Neural cell (in vitro differentiated cells): ENCODE measurements at regions not wholly inside any gene's neighbourhood (a gene's known extent, or its start where the extent isn't known, plus 50 kb on each side); places are given as distances from the start of the nearest gene placed in this dataset.
"Not testable (repeated sequence)": the region's sequence is repeated elsewhere in the genome, so short reads cannot be mapped to it uniquely, and the experiment has no call there.

ENCODE experiments used
- H2AFZ ChIP-seq: fragments of 200-600, 300-800 bp; sonication (generic), shearing (Covaris generic); 2 replicates; pipeline ENCODE4 v1.6.0; 2014; ENCODE audit warnings: low read depth, mild to moderate bottlenecking, antibody characterized with exemption, low read length, moderate library complexity
- H3F3A ChIP-seq: fragments of 200-600 bp; shearing (Covaris generic); 2 replicates; pipeline ENCODE4 v1.6.1; 2016; ENCODE audit warnings: mild to moderate bottlenecking, moderate library complexity, mixed read lengths, antibody characterized with exemption, low read length; ENCODE audit not compliant: insufficient read depth, poor library complexity, severe bottlenecking
- H3K27ac ChIP-seq: fragments of 200-600, 300-800 bp; sonication (generic), shearing (Covaris generic); 2 replicates; pipeline ENCODE4 v1.5.1; 2014; ENCODE audit warnings: mild to moderate bottlenecking, low read length, moderate library complexity
- H3K27me3 ChIP-seq: fragments of 300-800, 200-600 bp; sonication (generic), shearing (Covaris generic); 2 replicates; pipeline ENCODE4 v1.6.0; 2014; ENCODE audit warnings: mild to moderate bottlenecking, low read depth, low read length, moderate library complexity; ENCODE audit not compliant: insufficient read depth
- H3K36me3 ChIP-seq: fragments of 300-800, 200-600 bp; sonication (generic), shearing (Covaris generic); 2 replicates; pipeline ENCODE4 v1.5.1; 2014; ENCODE audit warnings: mild to moderate bottlenecking, antibody characterized with exemption, low read length, moderate library complexity; ENCODE audit not compliant: insufficient read depth
- H3K4me2 ChIP-seq: fragments of 300-800, 200-600 bp; sonication (generic), shearing (Covaris generic); 2 replicates; pipeline ENCODE4 v1.6.0; 2014; ENCODE audit warnings: mild to moderate bottlenecking, low read length
- H3K4me3 ChIP-seq: fragments of 300-800, 200-600 bp; sonication (generic), shearing (Covaris generic); 2 replicates; pipeline ENCODE4 v1.5.1; 2014; ENCODE audit warnings: mild to moderate bottlenecking, low read length, moderate library complexity
- H3K79me2 ChIP-seq: fragments of 200-600 bp; shearing (Covaris generic); replicated peaks from 2 replicates; pipeline ENCODE4 v1.6.0; 2014; ENCODE audit warnings: mild to moderate bottlenecking, low read length, moderate library complexity; ENCODE audit not compliant: insufficient read depth
- H3K9ac ChIP-seq: fragments of 300-800, 200-600 bp; sonication (generic), shearing (Covaris generic); 2 replicates; pipeline ENCODE4 v1.6.1; 2016; ENCODE audit warnings: mild to moderate bottlenecking, low read length, mixed read lengths
- H3K9me2 ChIP-seq: fragments of 200-600 bp; shearing (Covaris generic); 2 replicates; pipeline ENCODE4 v1.6.1; 2016; ENCODE audit warnings: mild to moderate bottlenecking, low read length, mixed read lengths; ENCODE audit not compliant: insufficient read depth
- H3K9me3 ChIP-seq: fragments of 200-600, 300-800 bp; sonication (generic), shearing (Covaris generic); 2 replicates; pipeline ENCODE4 v1.6.1; 2016; ENCODE audit warnings: mild to moderate bottlenecking, mixed run types, low read length, moderate library complexity, mixed read lengths
- H4K20me1 ChIP-seq: fragments of 200-600 bp; shearing (Covaris generic); 2 replicates; pipeline ENCODE4 v1.6.1; 2016; ENCODE audit warnings: mild to moderate bottlenecking, mixed run types; ENCODE audit not compliant: insufficient read depth
- CTCF ChIP-seq: fragments of 450-650 bp; IDR thresholded peaks from 2 replicates; pipeline ENCODE4 v1.5.1; 2014; ENCODE audit warnings: antibody characterized with exemption, mild to moderate bottlenecking, moderate library complexity; ENCODE audit not compliant: poor library complexity, severe bottlenecking
- EP300 ChIP-seq: fragments of 450-650 bp; conservative IDR thresholded peaks from 2 replicates; pipeline ENCODE4 v1.6.1; 2014; ENCODE audit warnings: antibody characterized with exemption, mild to moderate bottlenecking, moderate library complexity; ENCODE audit not compliant: poor library complexity, severe bottlenecking
- EZH2 ChIP-seq: fragments of 200-600, 300-800 bp; shearing (Covaris generic), sonication (generic); IDR thresholded peaks from 2 replicates; pipeline ENCODE4 v1.6.1; 2014; ENCODE audit warnings: antibody characterized with exemption, low read length, borderline replicate concordance, mild to moderate bottlenecking; ENCODE audit not compliant: insufficient read depth, poor library complexity, severe bottlenecking
- MXI1 ChIP-seq: fragments of 450-650 bp; conservative IDR thresholded peaks from 2 replicates; pipeline ENCODE4 v1.6.1; 2014; ENCODE audit warnings: antibody characterized with exemption, mild to moderate bottlenecking; ENCODE audit not compliant: poor library complexity, severe bottlenecking
- POLR2AphosphoS5 ChIP-seq: IDR thresholded peaks from 2 replicates; pipeline ENCODE4 v1.6.1; 2012
- RAD21 ChIP-seq: fragments of 450-650 bp; conservative IDR thresholded peaks from 2 replicates; pipeline ENCODE4 v1.6.1; 2014; ENCODE audit warnings: antibody characterized with exemption, mild to moderate bottlenecking, moderate library complexity
- SMC3 ChIP-seq: fragments of 450-650 bp; conservative IDR thresholded peaks from 2 replicates; pipeline ENCODE4 v1.6.1; 2014; ENCODE audit warnings: antibody characterized with exemption, mild to moderate bottlenecking, moderate library complexity; ENCODE audit not compliant: poor library complexity
- TAF1 ChIP-seq: IDR thresholded peaks from 2 replicates; pipeline ENCODE4 v1.6.1; 2012; ENCODE audit warnings: low read depth
- TF ChIP-seq, protein P1 (sequence below): IDR thresholded peaks from 2 replicates; pipeline ENCODE4 v1.6.1; 2012; ENCODE audit warnings: borderline replicate concordance

- TF ChIP-seq EZH2 (no peak), TAF1 (no peak), MXI1 (no peak), EP300 (no peak), SMC3 (no peak), RAD21 (no peak), POLR2AphosphoS5 (no peak), CTCF (no peak)
- TF ChIP-seq, protein P1, sequence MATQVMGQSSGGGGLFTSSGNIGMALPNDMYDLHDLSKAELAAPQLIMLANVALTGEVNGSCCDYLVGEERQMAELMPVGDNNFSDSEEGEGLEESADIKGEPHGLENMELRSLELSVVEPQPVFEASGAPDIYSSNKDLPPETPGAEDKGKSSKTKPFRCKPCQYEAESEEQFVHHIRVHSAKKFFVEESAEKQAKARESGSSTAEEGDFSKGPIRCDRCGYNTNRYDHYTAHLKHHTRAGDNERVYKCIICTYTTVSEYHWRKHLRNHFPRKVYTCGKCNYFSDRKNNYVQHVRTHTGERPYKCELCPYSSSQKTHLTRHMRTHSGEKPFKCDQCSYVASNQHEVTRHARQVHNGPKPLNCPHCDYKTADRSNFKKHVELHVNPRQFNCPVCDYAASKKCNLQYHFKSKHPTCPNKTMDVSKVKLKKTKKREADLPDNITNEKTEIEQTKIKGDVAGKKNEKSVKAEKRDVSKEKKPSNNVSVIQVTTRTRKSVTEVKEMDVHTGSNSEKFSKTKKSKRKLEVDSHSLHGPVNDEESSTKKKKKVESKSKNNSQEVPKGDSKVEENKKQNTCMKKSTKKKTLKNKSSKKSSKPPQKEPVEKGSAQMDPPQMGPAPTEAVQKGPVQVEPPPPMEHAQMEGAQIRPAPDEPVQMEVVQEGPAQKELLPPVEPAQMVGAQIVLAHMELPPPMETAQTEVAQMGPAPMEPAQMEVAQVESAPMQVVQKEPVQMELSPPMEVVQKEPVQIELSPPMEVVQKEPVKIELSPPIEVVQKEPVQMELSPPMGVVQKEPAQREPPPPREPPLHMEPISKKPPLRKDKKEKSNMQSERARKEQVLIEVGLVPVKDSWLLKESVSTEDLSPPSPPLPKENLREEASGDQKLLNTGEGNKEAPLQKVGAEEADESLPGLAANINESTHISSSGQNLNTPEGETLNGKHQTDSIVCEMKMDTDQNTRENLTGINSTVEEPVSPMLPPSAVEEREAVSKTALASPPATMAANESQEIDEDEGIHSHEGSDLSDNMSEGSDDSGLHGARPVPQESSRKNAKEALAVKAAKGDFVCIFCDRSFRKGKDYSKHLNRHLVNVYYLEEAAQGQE = no peak
- H3K9ac ChIP-seq = no peak overlapping the region
- H3K79me2 ChIP-seq = no peaks in the 10 kb centered on the region
- H4K20me1 ChIP-seq = no peaks in the 10 kb centered on the region
- no peaks in the 10 kb centered on the region for H3K9me2 ChIP-seq
- H3K27me3 ChIP-seq = no peaks in the 10 kb centered on the region
- no peaks in the 10 kb centered on the region for H3K9me3 ChIP-seq
- H3K36me3 ChIP-seq = no peaks in the 10 kb centered on the region
- H3F3A ChIP-seq = no peaks in the 10 kb centered on the region
- H2AFZ ChIP-seq = no peak overlapping the region
- H3K27ac ChIP-seq = no peak overlapping the region
- no peak overlapping the region for H3K4me3 ChIP-seq
- no peak overlapping the region for H3K4me2 ChIP-seq
These were observed 407.9 kb upstream of the TENM3 start for GRCh38 chr4:181835348-181835747.

GRCh38 chr4:181838253-181838652 lies 404.9 kb upstream of the TENM3 start:
- no peaks in the 10 kb centered on the region for H3K27me3 ChIP-seq
- no peak overlapping the region for H2AFZ ChIP-seq
- H3K4me3 ChIP-seq = no peak overlapping the region
- no peak overlapping the region for H3K9ac ChIP-seq
- no peak overlapping the region for H3K4me2 ChIP-seq
- TF ChIP-seq CTCF = no peak
- TF ChIP-seq RAD21 = no peak
- no peak for TF ChIP-seq EZH2
- no peak for TF ChIP-seq POLR2AphosphoS5
- TF ChIP-seq SMC3 = no peak
- TF ChIP-seq MXI1 = no peak
- TF ChIP-seq, protein P1 = no peak
- TF ChIP-seq EP300 = no peak
- TF ChIP-seq TAF1 = no peak
- no peaks in the 10 kb centered on the region for H3K36me3 ChIP-seq
- H3K27ac ChIP-seq = no peak overlapping the region
- H4K20me1 ChIP-seq = no peaks in the 10 kb centered on the region
- no peaks in the 10 kb centered on the region for H3F3A ChIP-seq
- H3K9me2 ChIP-seq = no peaks in the 10 kb centered on the region
- no peaks in the 10 kb centered on the region for H3K9me3 ChIP-seq
- no peaks in the 10 kb centered on the region for H3K79me2 ChIP-seq

- H3K9ac ChIP-seq, H3K27ac ChIP-seq, H3K36me3 ChIP-seq, H3K4me2 ChIP-seq, H3K9me3 ChIP-seq, H3K4me3 ChIP-seq, H3F3A ChIP-seq, H4K20me1 ChIP-seq, H3K79me2 ChIP-seq, H2AFZ ChIP-seq, H3K9me2 ChIP-seq, H3K27me3 ChIP-seq: not testable (repeated sequence)
These were observed 399.4 kb upstream of the TENM3 start for GRCh38 chr4:181843797-181844196.
